GM23338 (cell line): ENCODE measurements at regions not wholly inside any gene's neighbourhood (a gene's known extent, or its start where the extent isn't known, plus 50 kb on each side); places are given as distances from the start of the nearest gene placed in this dataset.
"Not testable (repeated sequence)": the region's sequence is repeated elsewhere in the genome, so short reads cannot be mapped to it uniquely, and the experiment has no call there.

ENCODE experiments used
- ATAC-seq: fragments of 200-7000 bp; cut with Tn5 transposase; 3 replicates; pipeline ENCODE4 v1.9.1; 2020
- DNase-seq: peaks from one replicate; pipeline ENCODE4 v3.0.0-alpha.2; 2015; ENCODE audit warnings: low spot score
- H2AFZ ChIP-seq: fragments of 200-600 bp; sonication (generic); 2 replicates; pipeline ENCODE4 v1.8.0; 2016; ENCODE audit warnings: antibody characterized with exemption, mild to moderate bottlenecking, moderate library complexity
- H3F3A ChIP-seq: fragments of 200-600 bp; sonication (generic); replicated peaks from 2 replicates; pipeline ENCODE4 v1.8.0; 2017; ENCODE audit warnings: antibody characterized with exemption, mixed run types, low read depth
- H3K27ac ChIP-seq: fragments of 200-600 bp; sonication (generic); 2 replicates; pipeline ENCODE4 v1.6.1; 2016; ENCODE audit warnings: low read depth
- H3K27me3 ChIP-seq: fragments of 200-600 bp; sonication (generic); 2 replicates; pipeline ENCODE4 v1.8.0; 2016; ENCODE audit warnings: mild to moderate bottlenecking, mixed run types, moderate library complexity; ENCODE audit not compliant: insufficient read depth
- H3K36me3 ChIP-seq: fragments of 200-600 bp; sonication (generic); 2 replicates; pipeline ENCODE4 v1.8.0; 2016; ENCODE audit warnings: mild to moderate bottlenecking; ENCODE audit not compliant: insufficient read depth
- H3K4me1 ChIP-seq: fragments of 200-600 bp; sonication (generic); 2 replicates; pipeline ENCODE4 v1.8.0; 2016; ENCODE audit warnings: mild to moderate bottlenecking, moderate library complexity; ENCODE audit not compliant: insufficient read depth
- H3K4me2 ChIP-seq: fragments of 200-600 bp; sonication (generic); 2 replicates; pipeline ENCODE4 v1.7.1; 2017; ENCODE audit warnings: mixed run types
- H3K4me3 ChIP-seq: fragments of 200-600 bp; sonication (generic); 2 replicates; pipeline ENCODE4 v1.6.1; 2016; ENCODE audit warnings: mixed run types
- H3K79me2 ChIP-seq: fragments of 200-600 bp; sonication (generic); replicated peaks from 2 replicates; pipeline ENCODE4 v1.8.0; 2017; ENCODE audit warnings: mild to moderate bottlenecking; ENCODE audit not compliant: insufficient read depth
- H3K9me2 ChIP-seq: fragments of 200-600 bp; sonication (generic); 2 replicates; pipeline ENCODE4 v1.8.0; 2017; ENCODE audit not compliant: insufficient read depth
- H4K20me1 ChIP-seq: fragments of 200-600 bp; sonication (generic); replicated peaks from 2 replicates; pipeline ENCODE4 v1.8.0; 2017; ENCODE audit warnings: mild to moderate bottlenecking; ENCODE audit not compliant: insufficient read depth
- H3K27ac Mint-ChIP-seq: 2 replicates; pipeline ENCODE4 v1.8.0; 2020; ENCODE audit warnings: inconsistent platforms, mild to moderate bottlenecking, moderate library complexity, mixed read lengths
- H3K27me3 Mint-ChIP-seq: 3 replicates; pipeline ENCODE4 v1.8.0; 2022; ENCODE audit warnings: low read depth, mild to moderate bottlenecking, moderate library complexity, mixed read lengths, inconsistent platforms; ENCODE audit not compliant: insufficient read depth, poor library complexity
- H3K36me3 Mint-ChIP-seq: 3 replicates; pipeline ENCODE4 v1.8.0; 2021; ENCODE audit warnings: low read depth, mild to moderate bottlenecking, inconsistent platforms, moderate library complexity, mixed read lengths
- H3K4me1 Mint-ChIP-seq: 3 replicates; pipeline ENCODE4 v1.8.0; 2020; ENCODE audit warnings: mild to moderate bottlenecking, inconsistent platforms, mixed read lengths
- H3K4me3 Mint-ChIP-seq: 3 replicates; pipeline ENCODE4 v1.8.0; 2021; ENCODE audit warnings: moderate library complexity, mild to moderate bottlenecking, inconsistent platforms, mixed read lengths
- H3K9me3 Mint-ChIP-seq: 3 replicates; pipeline ENCODE4 v1.8.0; 2020; ENCODE audit warnings: moderate library complexity, mild to moderate bottlenecking, inconsistent platforms, mixed read lengths
- ETS1 ChIP-seq: IDR thresholded peaks from 2 replicates; pipeline ENCODE4 v1.6.1; 2016; ENCODE audit warnings: antibody characterized with exemption
- EZH2 ChIP-seq: fragments of 200-600 bp; sonication (generic); IDR thresholded peaks from one replicate; pipeline ENCODE4 v1.8.0; 2017; ENCODE audit warnings: antibody characterized with exemption, mild to moderate bottlenecking, low read depth; ENCODE audit not compliant: unreplicated experiment
- EZH2phosphoT487 ChIP-seq: fragments of 200-600 bp; sonication (generic); IDR thresholded peaks from one replicate; pipeline ENCODE4 v1.8.1; 2018; ENCODE audit warnings: antibody characterized with exemption; ENCODE audit not compliant: unreplicated experiment
- JUNB ChIP-seq: IDR thresholded peaks from one replicate; pipeline ENCODE4 v1.6.1; 2016; ENCODE audit warnings: antibody characterized with exemption; ENCODE audit not compliant: unreplicated experiment
- POLR2AphosphoS5 ChIP-seq: IDR thresholded peaks from 2 replicates; pipeline ENCODE4 v1.6.1; 2016; ENCODE audit warnings: antibody characterized with exemption, low read depth
- STAT1 ChIP-seq: IDR thresholded peaks from one replicate; pipeline ENCODE4 v1.6.1; 2016; ENCODE audit warnings: antibody characterized with exemption; ENCODE audit not compliant: unreplicated experiment
- ZNF114 ChIP-seq: fragments of 250-450 bp; sonication (Bioruptor Pico); IDR thresholded peaks from 2 replicates; pipeline ENCODE4 v1.5.0; 2020; ENCODE audit warnings: mild to moderate bottlenecking, moderate library complexity
- TF ChIP-seq, protein P1 (sequence below), 2 experiments: fragments of 200-600 bp in 1 of 2; sonication (generic) in 1 of 2; conservative IDR thresholded peaks; 2 replicates each; pipeline versions ENCODE4 v1.5.1 to v1.6.1; 2016 to 2017; ENCODE audit warnings: antibody characterized with exemption in 2 of 2, low read depth in 2 of 2, mild to moderate bottlenecking in 2 of 2, moderate library complexity in 1 of 2
- TF ChIP-seq, protein P2 (sequence below): fragments of 250-450 bp; sonication (Bioruptor Pico); IDR thresholded peaks from 2 replicates; pipeline ENCODE4 v1.5.0; 2020; ENCODE audit warnings: mild to moderate bottlenecking, moderate library complexity
- TF ChIP-seq, protein P3 (sequence below): IDR thresholded peaks from one replicate; pipeline ENCODE4 v1.6.1; 2018; ENCODE audit warnings: antibody characterized with exemption; ENCODE audit not compliant: unreplicated experiment

GRCh38 chr13:109312399-109312798, 474.0 kb downstream of the IRS2 start:
- no peak overlapping the region for H3K4me2 ChIP-seq
- no peaks in the 10 kb centered on the region for H3K4me1 Mint-ChIP-seq
- no peak overlapping the region for H3K27ac Mint-ChIP-seq
- no peak overlapping the region for H2AFZ ChIP-seq
- peaks cover 8% of the 10 kb centered on the region for H3K27me3 Mint-ChIP-seq
- no peaks in the 10 kb centered on the region for H3K36me3 ChIP-seq
- H3K4me3 ChIP-seq = no peak overlapping the region
- H3K4me3 Mint-ChIP-seq = no peak overlapping the region
- no peaks in the 10 kb centered on the region for H3K27me3 ChIP-seq
- no peak for ATAC-seq
- no peak for TF ChIP-seq POLR2AphosphoS5
- TF ChIP-seq ZNF114 (CRISPR knock-in tag) = no peak
- TF ChIP-seq ETS1 = no peak
- TF ChIP-seq STAT1 = no peak
- TF ChIP-seq, protein P1, sequence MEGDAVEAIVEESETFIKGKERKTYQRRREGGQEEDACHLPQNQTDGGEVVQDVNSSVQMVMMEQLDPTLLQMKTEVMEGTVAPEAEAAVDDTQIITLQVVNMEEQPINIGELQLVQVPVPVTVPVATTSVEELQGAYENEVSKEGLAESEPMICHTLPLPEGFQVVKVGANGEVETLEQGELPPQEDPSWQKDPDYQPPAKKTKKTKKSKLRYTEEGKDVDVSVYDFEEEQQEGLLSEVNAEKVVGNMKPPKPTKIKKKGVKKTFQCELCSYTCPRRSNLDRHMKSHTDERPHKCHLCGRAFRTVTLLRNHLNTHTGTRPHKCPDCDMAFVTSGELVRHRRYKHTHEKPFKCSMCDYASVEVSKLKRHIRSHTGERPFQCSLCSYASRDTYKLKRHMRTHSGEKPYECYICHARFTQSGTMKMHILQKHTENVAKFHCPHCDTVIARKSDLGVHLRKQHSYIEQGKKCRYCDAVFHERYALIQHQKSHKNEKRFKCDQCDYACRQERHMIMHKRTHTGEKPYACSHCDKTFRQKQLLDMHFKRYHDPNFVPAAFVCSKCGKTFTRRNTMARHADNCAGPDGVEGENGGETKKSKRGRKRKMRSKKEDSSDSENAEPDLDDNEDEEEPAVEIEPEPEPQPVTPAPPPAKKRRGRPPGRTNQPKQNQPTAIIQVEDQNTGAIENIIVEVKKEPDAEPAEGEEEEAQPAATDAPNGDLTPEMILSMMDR (conservative IDR thresholded peaks at IDR 0.05; ENCODE audit: low read depth in 2 of 2) = no peak
- no peak for TF ChIP-seq JUNB
- no peak for TF ChIP-seq EZH2
- TF ChIP-seq, protein P2, sequence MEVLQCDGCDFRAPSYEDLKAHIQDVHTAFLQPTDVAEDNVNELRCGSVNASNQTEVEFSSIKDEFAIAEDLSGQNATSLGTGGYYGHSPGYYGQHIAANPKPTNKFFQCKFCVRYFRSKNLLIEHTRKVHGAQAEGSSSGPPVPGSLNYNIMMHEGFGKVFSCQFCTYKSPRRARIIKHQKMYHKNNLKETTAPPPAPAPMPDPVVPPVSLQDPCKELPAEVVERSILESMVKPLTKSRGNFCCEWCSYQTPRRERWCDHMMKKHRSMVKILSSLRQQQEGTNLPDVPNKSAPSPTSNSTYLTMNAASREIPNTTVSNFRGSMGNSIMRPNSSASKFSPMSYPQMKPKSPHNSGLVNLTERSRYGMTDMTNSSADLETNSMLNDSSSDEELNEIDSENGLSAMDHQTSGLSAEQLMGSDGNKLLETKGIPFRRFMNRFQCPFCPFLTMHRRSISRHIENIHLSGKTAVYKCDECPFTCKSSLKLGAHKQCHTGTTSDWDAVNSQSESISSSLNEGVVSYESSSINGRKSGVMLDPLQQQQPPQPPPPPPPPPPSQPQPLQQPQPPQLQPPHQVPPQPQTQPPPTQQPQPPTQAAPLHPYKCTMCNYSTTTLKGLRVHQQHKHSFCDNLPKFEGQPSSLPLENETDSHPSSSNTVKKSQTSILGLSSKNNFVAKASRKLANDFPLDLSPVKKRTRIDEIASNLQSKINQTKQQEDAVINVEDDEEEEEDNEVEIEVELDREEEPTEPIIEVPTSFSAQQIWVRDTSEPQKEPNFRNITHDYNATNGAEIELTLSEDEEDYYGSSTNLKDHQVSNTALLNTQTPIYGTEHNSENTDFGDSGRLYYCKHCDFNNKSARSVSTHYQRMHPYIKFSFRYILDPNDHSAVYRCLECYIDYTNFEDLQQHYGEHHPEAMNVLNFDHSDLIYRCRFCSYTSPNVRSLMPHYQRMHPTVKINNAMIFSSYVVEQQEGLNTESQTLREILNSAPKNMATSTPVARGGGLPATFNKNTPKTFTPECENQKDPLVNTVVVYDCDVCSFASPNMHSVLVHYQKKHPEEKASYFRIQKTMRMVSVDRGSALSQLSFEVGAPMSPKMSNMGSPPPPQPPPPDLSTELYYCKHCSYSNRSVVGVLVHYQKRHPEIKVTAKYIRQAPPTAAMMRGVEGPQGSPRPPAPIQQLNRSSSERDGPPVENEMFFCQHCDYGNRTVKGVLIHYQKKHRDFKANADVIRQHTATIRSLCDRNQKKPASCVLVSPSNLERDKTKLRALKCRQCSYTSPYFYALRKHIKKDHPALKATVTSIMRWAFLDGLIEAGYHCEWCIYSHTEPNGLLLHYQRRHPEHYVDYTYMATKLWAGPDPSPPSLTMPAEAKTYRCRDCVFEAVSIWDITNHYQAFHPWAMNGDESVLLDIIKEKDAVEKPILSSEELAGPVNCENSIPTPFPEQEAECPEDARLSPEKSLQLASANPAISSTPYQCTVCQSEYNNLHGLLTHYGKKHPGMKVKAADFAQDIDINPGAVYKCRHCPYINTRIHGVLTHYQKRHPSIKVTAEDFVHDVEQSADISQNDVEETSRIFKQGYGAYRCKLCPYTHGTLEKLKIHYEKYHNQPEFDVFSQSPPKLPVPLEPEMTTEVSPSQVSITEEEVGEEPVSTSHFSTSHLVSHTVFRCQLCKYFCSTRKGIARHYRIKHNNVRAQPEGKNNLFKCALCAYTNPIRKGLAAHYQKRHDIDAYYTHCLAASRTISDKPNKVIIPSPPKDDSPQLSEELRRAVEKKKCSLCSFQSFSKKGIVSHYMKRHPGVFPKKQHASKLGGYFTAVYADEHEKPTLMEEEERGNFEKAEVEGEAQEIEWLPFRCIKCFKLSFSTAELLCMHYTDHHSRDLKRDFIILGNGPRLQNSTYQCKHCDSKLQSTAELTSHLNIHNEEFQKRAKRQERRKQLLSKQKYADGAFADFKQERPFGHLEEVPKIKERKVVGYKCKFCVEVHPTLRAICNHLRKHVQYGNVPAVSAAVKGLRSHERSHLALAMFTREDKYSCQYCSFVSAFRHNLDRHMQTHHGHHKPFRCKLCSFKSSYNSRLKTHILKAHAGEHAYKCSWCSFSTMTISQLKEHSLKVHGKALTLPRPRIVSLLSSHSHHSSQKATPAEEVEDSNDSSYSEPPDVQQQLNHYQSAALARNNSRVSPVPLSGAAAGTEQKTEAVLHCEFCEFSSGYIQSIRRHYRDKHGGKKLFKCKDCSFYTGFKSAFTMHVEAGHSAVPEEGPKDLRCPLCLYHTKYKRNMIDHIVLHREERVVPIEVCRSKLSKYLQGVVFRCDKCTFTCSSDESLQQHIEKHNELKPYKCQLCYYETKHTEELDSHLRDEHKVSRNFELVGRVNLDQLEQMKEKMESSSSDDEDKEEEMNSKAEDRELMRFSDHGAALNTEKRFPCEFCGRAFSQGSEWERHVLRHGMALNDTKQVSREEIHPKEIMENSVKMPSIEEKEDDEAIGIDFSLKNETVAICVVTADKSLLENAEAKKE = no peak
- no peak for TF ChIP-seq EZH2phosphoT487
- TF ChIP-seq, protein P3, sequence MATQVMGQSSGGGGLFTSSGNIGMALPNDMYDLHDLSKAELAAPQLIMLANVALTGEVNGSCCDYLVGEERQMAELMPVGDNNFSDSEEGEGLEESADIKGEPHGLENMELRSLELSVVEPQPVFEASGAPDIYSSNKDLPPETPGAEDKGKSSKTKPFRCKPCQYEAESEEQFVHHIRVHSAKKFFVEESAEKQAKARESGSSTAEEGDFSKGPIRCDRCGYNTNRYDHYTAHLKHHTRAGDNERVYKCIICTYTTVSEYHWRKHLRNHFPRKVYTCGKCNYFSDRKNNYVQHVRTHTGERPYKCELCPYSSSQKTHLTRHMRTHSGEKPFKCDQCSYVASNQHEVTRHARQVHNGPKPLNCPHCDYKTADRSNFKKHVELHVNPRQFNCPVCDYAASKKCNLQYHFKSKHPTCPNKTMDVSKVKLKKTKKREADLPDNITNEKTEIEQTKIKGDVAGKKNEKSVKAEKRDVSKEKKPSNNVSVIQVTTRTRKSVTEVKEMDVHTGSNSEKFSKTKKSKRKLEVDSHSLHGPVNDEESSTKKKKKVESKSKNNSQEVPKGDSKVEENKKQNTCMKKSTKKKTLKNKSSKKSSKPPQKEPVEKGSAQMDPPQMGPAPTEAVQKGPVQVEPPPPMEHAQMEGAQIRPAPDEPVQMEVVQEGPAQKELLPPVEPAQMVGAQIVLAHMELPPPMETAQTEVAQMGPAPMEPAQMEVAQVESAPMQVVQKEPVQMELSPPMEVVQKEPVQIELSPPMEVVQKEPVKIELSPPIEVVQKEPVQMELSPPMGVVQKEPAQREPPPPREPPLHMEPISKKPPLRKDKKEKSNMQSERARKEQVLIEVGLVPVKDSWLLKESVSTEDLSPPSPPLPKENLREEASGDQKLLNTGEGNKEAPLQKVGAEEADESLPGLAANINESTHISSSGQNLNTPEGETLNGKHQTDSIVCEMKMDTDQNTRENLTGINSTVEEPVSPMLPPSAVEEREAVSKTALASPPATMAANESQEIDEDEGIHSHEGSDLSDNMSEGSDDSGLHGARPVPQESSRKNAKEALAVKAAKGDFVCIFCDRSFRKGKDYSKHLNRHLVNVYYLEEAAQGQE = no peak
- H4K20me1 ChIP-seq = no peaks in the 10 kb centered on the region
- peaks cover 12% of the 10 kb centered on the region for H3K9me3 Mint-ChIP-seq
- peaks cover 9% of the 10 kb centered on the region for H3K36me3 Mint-ChIP-seq
- no peaks in the 10 kb centered on the region for H3K79me2 ChIP-seq
- DNase-seq = no peak
- H3F3A ChIP-seq = no peaks in the 10 kb centered on the region
- H3K27ac ChIP-seq = no peak overlapping the region
- H3K4me1 ChIP-seq = no peaks in the 10 kb centered on the region
- H3K9me2 ChIP-seq = 0 out of 2 replicates have a peak, but pooled peaks cover 5% of the 10 kb centered on the region

GRCh38 chr13:109311431-109311976, 474.9 kb downstream of the IRS2 start:
- not testable (repeated sequence) for H3K4me1 ChIP-seq, DNase-seq, H3F3A ChIP-seq, H3K4me3 ChIP-seq, H3K36me3 Mint-ChIP-seq, H3K27me3 ChIP-seq, H3K36me3 ChIP-seq, H3K4me3 Mint-ChIP-seq, H3K27ac Mint-ChIP-seq, H3K9me2 ChIP-seq, H3K27ac ChIP-seq, H3K79me2 ChIP-seq, H3K4me1 Mint-ChIP-seq, H3K4me2 ChIP-seq, H3K27me3 Mint-ChIP-seq, H2AFZ ChIP-seq, H3K9me3 Mint-ChIP-seq, H4K20me1 ChIP-seq, ATAC-seq
